ENCODE measurements at regions not wholly inside any gene's neighbourhood (a gene's known extent, or its start where the extent isn't known, plus 50 kb on each side); places are given as distances from the start of the nearest gene placed in this dataset.

DNA sequence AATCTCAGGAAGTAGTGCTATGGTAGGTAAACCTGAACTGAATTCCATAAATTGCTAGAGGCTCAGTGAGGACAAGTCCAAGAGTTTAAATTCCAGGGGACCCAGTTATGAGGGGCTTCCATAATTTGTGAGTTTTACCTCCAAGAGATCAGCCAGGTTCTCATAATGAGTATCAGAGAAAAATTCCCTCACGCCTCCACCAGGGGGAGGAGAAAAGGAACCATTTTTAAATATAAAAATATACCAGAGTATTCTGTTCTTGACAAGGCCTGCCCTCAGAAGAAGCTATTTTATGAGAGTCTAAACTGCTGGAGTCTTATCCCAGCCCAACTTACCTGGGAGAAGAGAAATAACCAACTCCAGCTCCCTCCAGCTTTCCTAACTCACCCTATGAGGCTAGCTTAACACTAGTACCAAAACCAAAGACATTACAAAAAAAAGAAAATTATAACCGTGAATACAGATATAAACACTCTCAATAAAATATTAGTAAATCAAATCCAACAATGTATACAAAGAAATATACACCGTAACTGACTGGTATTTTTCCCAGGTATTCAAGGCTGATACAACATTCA lies 158.7 kb downstream of the TFAP2A start:
- no peak overlapping the region for H4K5ac ChIP-seq (ENCODE audit: insufficient read length, low read depth, low read length)
- no peak overlapping the region for H2AK5ac ChIP-seq (ENCODE audit: insufficient read length, low read length)
- Mint-ChIP-seq H3K36me3 (ENCODE audit: insufficient read depth in 1 of 3, low read depth in 3 of 3) (peaks cover 0 to 19% (median 1%) of the 10 kb centered on the region in 3 experiments; a peak in 3 of 7 replicates), H3K4me1 (peaks cover 2 to 3% of the 10 kb centered on the region in 2 experiments), H3K27me3 (ENCODE audit: low read depth) (peaks cover under 1% of the 10 kb centered on the region; the same call in 1 of the 2 replicates), H3K4me3 (no peak overlapping the region), H3K27ac (no peak overlapping the region), H3K9me3 (peaks cover 0 to 11% of the 10 kb centered on the region in 2 experiments; a peak in 3 of 5 replicates)
- no peak overlapping the region for H3K56ac ChIP-seq (ENCODE audit: insufficient read length, low read depth, low read length)
- no peak overlapping the region for H2BK15ac ChIP-seq (ENCODE audit: low read depth, low read length)
- DNase-seq, result no peak
- H3K9ac ChIP-seq (ENCODE audit: extremely low read depth, insufficient read length, low read length), result no peak overlapping the region
- TF ChIP-seq, protein P1, sequence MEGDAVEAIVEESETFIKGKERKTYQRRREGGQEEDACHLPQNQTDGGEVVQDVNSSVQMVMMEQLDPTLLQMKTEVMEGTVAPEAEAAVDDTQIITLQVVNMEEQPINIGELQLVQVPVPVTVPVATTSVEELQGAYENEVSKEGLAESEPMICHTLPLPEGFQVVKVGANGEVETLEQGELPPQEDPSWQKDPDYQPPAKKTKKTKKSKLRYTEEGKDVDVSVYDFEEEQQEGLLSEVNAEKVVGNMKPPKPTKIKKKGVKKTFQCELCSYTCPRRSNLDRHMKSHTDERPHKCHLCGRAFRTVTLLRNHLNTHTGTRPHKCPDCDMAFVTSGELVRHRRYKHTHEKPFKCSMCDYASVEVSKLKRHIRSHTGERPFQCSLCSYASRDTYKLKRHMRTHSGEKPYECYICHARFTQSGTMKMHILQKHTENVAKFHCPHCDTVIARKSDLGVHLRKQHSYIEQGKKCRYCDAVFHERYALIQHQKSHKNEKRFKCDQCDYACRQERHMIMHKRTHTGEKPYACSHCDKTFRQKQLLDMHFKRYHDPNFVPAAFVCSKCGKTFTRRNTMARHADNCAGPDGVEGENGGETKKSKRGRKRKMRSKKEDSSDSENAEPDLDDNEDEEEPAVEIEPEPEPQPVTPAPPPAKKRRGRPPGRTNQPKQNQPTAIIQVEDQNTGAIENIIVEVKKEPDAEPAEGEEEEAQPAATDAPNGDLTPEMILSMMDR (conservative IDR thresholded peaks at IDR 0.05), result peak; percentile 78
- H3K27me3 ChIP-seq (ENCODE audit: insufficient read depth, low read length), result no peaks in the 10 kb centered on the region
- no peaks in the 10 kb centered on the region for H3K9me3 ChIP-seq (ENCODE audit: control insufficient read depth, low read depth, low read length)
- H3T11ph ChIP-seq (ENCODE audit: low read length), result no peak overlapping the region
- H3K27ac ChIP-seq (ENCODE audit: insufficient read length, low read depth, low read length), result no peak overlapping the region
- no peaks in the 10 kb centered on the region for H3K79me1 ChIP-seq (ENCODE audit: insufficient read depth, low read depth, low read length, poor library complexity, severe bottlenecking)
- no peak overlapping the region for H3K4me2 ChIP-seq (ENCODE audit: insufficient read depth, insufficient read length, low read length)
- no peak overlapping the region for H4K91ac ChIP-seq (ENCODE audit: insufficient read length, low read depth, low read length)
- H2BK20ac ChIP-seq (ENCODE audit: low read depth, low read length, poor library complexity, severe bottlenecking), result no peak overlapping the region
- no peak overlapping the region for H3K14ac ChIP-seq (ENCODE audit: insufficient read depth, low read length)
- H2BK120ac ChIP-seq (ENCODE audit: low read depth, low read length, poor library complexity, severe bottlenecking), result no peak overlapping the region
- H2BK5ac ChIP-seq (ENCODE audit: insufficient read length, low read length), result no peak overlapping the region
- H3K79me2 ChIP-seq (ENCODE audit: insufficient read depth, low read length), result no peaks in the 10 kb centered on the region
- H3K23me2 ChIP-seq (ENCODE audit: insufficient read length, low read depth, low read length, poor library complexity, severe bottlenecking), result no peaks in the 10 kb centered on the region
- H3K4me1 ChIP-seq (ENCODE audit: insufficient read depth, low read length), result no peaks in the 10 kb centered on the region
- H4K20me1 ChIP-seq (ENCODE audit: control insufficient read depth, insufficient read depth, insufficient read length), result no peaks in the 10 kb centered on the region
- H3K18ac ChIP-seq (ENCODE audit: insufficient read length, low read depth, low read length), result no peak overlapping the region
- H3K23ac ChIP-seq (ENCODE audit: insufficient read length, low read depth, low read length), result no peak overlapping the region
- WGBS (ENCODE audit: extremely low coverage, insufficient read length, low lambda C conversion rate), result no CpG with 5 or more reads among the region's 3 CpGs
- H2BK12ac ChIP-seq (ENCODE audit: insufficient read length, low read depth, low read length), result no peak overlapping the region
- H4K8ac ChIP-seq (replicated peaks; ENCODE audit: insufficient read length, low read depth, low read length), result no peak overlapping the region
- H2AFZ ChIP-seq (ENCODE audit: low read length), result no peak overlapping the region
- no peak overlapping the region for H3K4ac ChIP-seq (ENCODE audit: low read depth, low read length)

All from H9 (cell line).